Superior temporal gyrus (tissue), 1 donor: ENCODE measurements at regions not wholly inside any gene's neighbourhood (a gene's known extent, or its start where the extent isn't known, plus 50 kb on each side); places are given as distances from the start of the nearest gene placed in this dataset.
"Not testable (repeated sequence)": the region's sequence is repeated elsewhere in the genome, so short reads cannot be mapped to it uniquely, and the experiment has no call there.

Experiments
- DNase-seq: peaks from one replicate; pipeline ENCODE4 v3.0.0-alpha.2; 2016; ENCODE audit errors: extremely low spot score

DNA sequence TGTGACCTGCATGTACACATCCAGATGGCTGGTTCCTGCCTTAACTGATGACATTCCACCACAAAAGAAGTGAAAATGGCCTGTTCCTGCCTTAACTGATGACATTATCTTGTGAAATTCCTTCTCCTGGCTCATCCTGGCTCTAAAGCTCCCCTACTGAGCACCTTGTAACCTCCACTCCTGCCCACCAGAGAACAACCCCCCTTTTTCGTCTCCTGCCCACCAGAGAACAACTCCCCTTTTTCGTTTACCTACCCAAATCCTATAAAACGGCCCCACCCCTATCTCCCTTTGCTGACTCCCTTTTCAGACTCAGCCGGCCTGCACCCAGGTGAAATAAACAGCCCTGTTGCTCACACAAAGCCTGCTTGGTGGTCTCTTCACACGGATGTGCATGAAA lies 212.2 kb downstream of the KITLG start:
- not testable (repeated sequence) for DNase-seq

- DNase-seq: no peak
Measured at GRCh38 chr12:88371416-88372183, 208.7 kb downstream of the KITLG start.

DNA sequence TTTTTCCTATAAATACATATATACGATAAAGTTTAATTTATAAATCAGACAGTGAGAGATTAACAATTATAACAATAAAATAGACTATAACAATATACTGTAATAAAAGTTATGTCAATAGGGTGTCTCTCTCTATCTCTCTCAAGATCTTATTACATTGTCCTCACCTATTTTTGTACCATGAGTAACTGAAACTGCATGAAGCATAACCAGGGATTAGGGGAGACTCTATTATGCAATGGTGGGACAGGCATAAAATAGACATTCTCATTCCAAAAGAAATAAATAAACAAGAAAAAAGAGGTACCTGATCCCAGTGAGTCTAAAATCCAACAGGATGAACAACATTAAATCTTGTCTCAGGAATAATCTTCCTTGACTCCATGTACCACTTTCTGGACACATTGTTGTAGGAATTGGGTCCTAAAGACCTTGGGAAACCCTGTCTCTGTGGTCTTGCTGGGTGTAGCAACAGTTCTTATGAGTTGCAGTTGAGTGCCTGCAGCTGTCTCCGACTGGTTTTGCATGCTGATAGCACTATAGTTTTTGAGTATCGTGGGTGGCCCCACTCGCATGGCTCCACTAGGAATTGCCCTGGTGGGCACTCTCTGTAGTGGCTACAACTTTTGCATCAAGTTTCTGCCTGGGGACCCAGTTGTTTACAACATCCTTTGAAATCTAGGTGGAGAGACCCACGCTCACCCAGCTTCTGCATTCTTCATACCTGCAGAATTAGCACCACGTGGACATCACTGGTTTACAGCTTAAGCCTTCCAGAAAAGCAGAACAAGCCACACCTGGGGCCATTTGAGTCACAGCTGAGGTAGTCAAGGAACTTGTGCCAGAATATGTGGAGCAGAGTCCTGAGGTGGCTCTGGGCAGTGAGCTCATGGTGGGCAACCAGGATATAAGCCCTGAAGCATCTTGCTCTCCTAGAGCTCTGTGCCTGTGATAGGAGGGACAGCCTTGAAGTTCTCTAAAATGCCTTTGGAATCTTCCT lies 204.7 kb downstream of the KITLG start:
- DNase-seq: no peak

- no peak for DNase-seq
Measured at GRCh38 chr12:88377973-88378372, 202.3 kb downstream of the KITLG start.

DNA sequence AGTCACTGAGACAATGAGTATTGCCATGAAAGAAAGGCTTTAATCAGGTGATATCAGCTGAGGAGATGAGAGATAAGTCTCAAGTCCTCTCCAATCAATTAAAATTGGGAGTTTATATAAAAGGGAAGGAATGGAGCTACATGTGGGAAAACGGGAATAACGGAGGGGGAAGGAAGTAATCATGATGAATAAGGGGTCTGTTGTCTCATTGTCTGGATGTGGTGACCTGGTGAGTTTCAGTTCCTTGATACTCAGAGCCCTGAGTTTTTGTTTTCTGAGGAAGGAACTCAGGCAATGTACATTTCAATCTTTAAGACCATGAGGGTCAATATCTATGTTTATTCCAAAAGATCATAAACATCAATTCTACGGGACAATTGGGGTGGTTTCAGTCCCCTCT lies 198.8 kb downstream of the KITLG start:
- DNase-seq: no peak

GRCh38 chr12:88383405-88383804 lies 196.9 kb downstream of the KITLG start:
- DNase-seq: no peak

- no peak for DNase-seq
Measured at GRCh38 chr12:88388566-88389540, 191.4 kb downstream of the KITLG start.

GRCh38 chr12:88390811-88391210 lies 189.5 kb downstream of the KITLG start:
- no peak for DNase-seq

GRCh38 chr12:88391556-88391955 lies 188.7 kb downstream of the KITLG start:
- DNase-seq: no peak

GRCh38 chr12:88393017-88393767 lies 187.1 kb downstream of the KITLG start:
- no peak for DNase-seq

DNA sequence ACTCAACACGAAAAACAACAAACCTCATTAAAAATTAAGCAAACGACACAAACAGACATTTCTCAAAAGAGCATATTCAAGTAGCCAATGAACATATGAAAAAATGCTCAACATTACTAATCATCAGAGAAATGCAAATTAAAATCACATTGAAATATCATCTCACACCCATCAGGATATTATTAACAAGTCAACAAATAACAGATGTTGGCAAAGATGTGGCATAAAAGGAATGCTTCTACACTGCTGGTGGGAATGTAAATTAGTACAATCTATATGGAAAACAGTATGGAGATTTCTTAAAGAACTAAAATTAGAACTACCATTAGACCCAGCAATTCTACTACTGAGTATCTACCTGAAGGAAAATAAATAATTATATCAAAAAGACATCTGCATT lies 182.2 kb downstream of the KITLG start:
- no peak for DNase-seq

GRCh38 chr12:88399811-88400210 lies 180.5 kb downstream of the KITLG start:
- no peak for DNase-seq

GRCh38 chr12:88400302-88400701 lies 180.0 kb downstream of the KITLG start:
- DNase-seq: no peak

DNA sequence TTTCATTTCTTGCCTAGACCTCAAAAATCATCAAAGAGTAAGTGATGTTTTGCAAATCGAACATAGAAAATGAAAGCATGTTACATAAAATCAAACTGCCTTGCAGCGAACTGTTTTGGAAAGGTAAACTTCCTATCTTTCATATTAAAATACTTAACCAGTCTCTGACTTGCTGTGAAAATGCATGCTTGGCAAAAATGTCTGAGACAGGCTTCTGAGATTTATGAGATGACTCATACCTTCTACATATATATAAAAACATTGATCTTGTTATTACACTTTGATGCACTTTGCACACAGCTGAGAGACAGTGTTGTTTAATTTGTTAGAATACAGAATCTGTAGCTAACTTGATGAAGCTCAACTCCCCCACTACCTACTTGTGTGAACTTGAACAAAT lies 179.1 kb downstream of the KITLG start:
- DNase-seq: no peak

DNA sequence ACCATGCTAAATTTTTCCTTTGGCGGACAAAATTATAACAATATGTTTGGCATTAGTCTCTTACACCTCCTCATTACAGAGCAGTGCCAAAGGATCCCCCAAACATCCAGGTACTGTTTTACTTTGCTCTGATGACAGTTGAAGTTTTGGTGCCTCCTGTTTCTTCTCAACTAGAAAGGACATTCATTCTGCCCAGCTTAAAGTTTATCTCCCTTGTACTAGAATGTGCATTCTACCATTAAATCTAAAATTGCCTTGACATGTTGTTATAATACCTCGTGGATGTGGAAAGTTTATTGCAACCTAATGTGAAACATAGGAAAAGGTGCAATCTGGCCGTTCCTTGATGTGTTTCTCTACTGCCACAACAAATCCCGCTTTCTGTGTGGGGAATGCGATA lies 173.4 kb downstream of the KITLG start:
- no peak for DNase-seq

DNA sequence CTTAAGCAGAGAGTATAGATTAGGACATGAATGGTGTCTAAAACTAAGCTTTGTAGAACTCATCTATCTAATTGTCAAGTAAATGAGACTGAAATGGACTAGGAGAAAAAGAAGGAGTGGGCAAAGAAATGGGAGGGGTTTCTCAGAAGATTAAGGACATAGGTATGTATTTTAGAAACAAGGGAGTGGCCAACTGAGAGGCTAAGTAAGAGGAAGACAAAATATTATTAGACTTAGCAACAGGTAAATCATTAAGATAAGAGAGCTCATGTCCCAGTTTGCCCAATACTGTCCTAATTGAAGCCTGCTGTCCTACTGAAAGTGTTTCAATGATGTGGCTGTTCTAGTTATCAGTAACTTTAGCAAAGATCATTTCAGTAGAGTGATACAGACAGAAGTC lies 171.4 kb downstream of the KITLG start:
- DNase-seq: no peak

DNA sequence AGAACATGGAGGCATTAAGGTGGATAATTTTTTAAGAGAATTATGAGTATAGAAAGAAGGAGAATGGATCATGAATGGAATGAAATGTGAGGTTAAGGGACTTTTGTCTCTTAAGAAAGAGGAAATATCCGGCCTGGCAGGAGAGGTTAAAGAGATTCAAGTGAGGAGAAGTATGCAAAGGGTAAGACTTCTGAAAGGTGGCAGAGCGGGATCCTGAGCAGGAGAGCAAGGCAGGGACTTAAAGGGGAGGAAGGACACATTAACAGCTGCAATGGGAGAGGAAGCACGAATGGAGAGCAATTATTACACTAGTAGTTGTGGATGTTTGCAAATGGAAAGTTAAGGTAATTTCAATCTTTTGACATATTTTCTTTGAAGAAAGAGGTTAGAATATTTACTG lies 171.0 kb downstream of the KITLG start:
- no peak for DNase-seq

GRCh38 chr12:88411689-88412088 lies 168.6 kb downstream of the KITLG start:
- no peak for DNase-seq

GRCh38 chr12:88413646-88414045 lies 166.6 kb downstream of the KITLG start:
- DNase-seq: no peak

- DNase-seq: no peak
Measured at GRCh38 chr12:88416155-88416554, 164.1 kb downstream of the KITLG start.

- DNase-seq: no peak
Measured at GRCh38 chr12:88416786-88417185, 163.5 kb downstream of the KITLG start.
